Endodermal cell (in vitro differentiated cells): ENCODE measurements at regions not wholly inside any gene's neighbourhood (a gene's known extent, or its start where the extent isn't known, plus 50 kb on each side); places are given as distances from the start of the nearest gene placed in this dataset.

Experiments used
- DNase-seq: peaks from one replicate; pipeline ENCODE4 v3.0.0-alpha.2; 2017
- H3K27ac ChIP-seq: 2 replicates; pipeline ENCODE4 v1.5.1; 2013; ENCODE audit warnings: mild to moderate bottlenecking, low read depth, low read length, moderate library complexity
- H3K27me3 ChIP-seq: 2 replicates; pipeline ENCODE4 v1.6.1; 2013; ENCODE audit warnings: mild to moderate bottlenecking, low read length, moderate library complexity; ENCODE audit not compliant: insufficient read depth, control insufficient read depth, poor library complexity, severe bottlenecking
- H3K36me3 ChIP-seq: 2 replicates; pipeline ENCODE4 v1.7.0; 2013; ENCODE audit warnings: mild to moderate bottlenecking, low read length, moderate library complexity; ENCODE audit not compliant: control insufficient read depth, insufficient read depth
- H3K4me1 ChIP-seq: one replicate; pipeline ENCODE4 v1.7.0; 2013; ENCODE audit warnings: low read length; ENCODE audit not compliant: control insufficient read depth, insufficient read depth
- H3K4me3 ChIP-seq: 2 replicates; pipeline ENCODE4 v1.5.1; 2013; ENCODE audit warnings: mild to moderate bottlenecking, low read length, moderate library complexity
- H3K9ac ChIP-seq: 2 replicates; pipeline ENCODE4 v1.6.1; 2013; ENCODE audit warnings: mild to moderate bottlenecking, low read length, moderate library complexity; ENCODE audit not compliant: poor library complexity, severe bottlenecking; ENCODE audit errors: extremely low read depth
- H3K9me3 ChIP-seq: 2 replicates; pipeline ENCODE4 v1.6.1; 2013; ENCODE audit warnings: mild to moderate bottlenecking, low read length, moderate library complexity; ENCODE audit not compliant: control insufficient read depth
- H3K27ac Mint-ChIP-seq: 2 replicates; pipeline ENCODE4 v1.8.0; 2020; ENCODE audit warnings: mixed read lengths
- H3K27me3 Mint-ChIP-seq: 2 replicates; pipeline ENCODE4 v1.8.0; 2021; ENCODE audit warnings: mild to moderate bottlenecking, mixed read lengths; ENCODE audit not compliant: insufficient read depth
- H3K36me3 Mint-ChIP-seq: 2 replicates; pipeline ENCODE4 v1.8.0; 2020; ENCODE audit warnings: low read depth, mixed read lengths
- H3K4me1 Mint-ChIP-seq: 2 replicates; pipeline ENCODE4 v1.8.0; 2020; ENCODE audit warnings: mixed read lengths
- H3K4me3 Mint-ChIP-seq: 2 replicates; pipeline ENCODE4 v1.8.0; 2020; ENCODE audit warnings: mild to moderate bottlenecking, moderate library complexity, mixed read lengths
- H3K9me3 Mint-ChIP-seq: 2 replicates; pipeline ENCODE4 v1.8.0; 2020; ENCODE audit warnings: mild to moderate bottlenecking, mixed read lengths
- WGBS, 2 experiments: methylation state at CpG; one replicate each; pipeline versions ENCODE4 v1.1.5 to v1.1.7; 2013; ENCODE audit warnings: missing lambda C conversion rate in 2 of 2, mixed read lengths in 1 of 2; ENCODE audit not compliant: insufficient coverage in 1 of 2, insufficient read length in 1 of 2; 5-methylcytosine and 5-hydroxymethylcytosine counted together
- TF ChIP-seq, protein P1 (sequence below): fragments of 200-600 bp; sonication (generic); conservative IDR thresholded peaks from 2 replicates; pipeline ENCODE4 v1.5.0; 2021; ENCODE audit warnings: antibody characterized with exemption, mild to moderate bottlenecking

- TF ChIP-seq, protein P1, sequence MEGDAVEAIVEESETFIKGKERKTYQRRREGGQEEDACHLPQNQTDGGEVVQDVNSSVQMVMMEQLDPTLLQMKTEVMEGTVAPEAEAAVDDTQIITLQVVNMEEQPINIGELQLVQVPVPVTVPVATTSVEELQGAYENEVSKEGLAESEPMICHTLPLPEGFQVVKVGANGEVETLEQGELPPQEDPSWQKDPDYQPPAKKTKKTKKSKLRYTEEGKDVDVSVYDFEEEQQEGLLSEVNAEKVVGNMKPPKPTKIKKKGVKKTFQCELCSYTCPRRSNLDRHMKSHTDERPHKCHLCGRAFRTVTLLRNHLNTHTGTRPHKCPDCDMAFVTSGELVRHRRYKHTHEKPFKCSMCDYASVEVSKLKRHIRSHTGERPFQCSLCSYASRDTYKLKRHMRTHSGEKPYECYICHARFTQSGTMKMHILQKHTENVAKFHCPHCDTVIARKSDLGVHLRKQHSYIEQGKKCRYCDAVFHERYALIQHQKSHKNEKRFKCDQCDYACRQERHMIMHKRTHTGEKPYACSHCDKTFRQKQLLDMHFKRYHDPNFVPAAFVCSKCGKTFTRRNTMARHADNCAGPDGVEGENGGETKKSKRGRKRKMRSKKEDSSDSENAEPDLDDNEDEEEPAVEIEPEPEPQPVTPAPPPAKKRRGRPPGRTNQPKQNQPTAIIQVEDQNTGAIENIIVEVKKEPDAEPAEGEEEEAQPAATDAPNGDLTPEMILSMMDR: no peak
- H3K27ac Mint-ChIP-seq: no peak overlapping the region
Measured at GRCh38 chr6:92126983-92127382, 1292.4 kb downstream of the EPHA7 start.

GRCh38 chr6:92126088-92126487, 1293.3 kb downstream of the EPHA7 start:
- TF ChIP-seq, protein P1: no peak
- no peak overlapping the region for H3K27ac ChIP-seq
- Mint-ChIP-seq H3K9me3 (no peaks in the 10 kb centered on the region), H3K4me3 (no peak overlapping the region), H3K27me3 (no peaks in the 10 kb centered on the region), H3K36me3 (no peaks in the 10 kb centered on the region), H3K4me1 (no peaks in the 10 kb centered on the region), H3K27ac (no peak overlapping the region)
- no peaks in the 10 kb centered on the region for H3K36me3 ChIP-seq
- H3K4me1 ChIP-seq: no peaks in the 10 kb centered on the region
- H3K9me3 ChIP-seq: no peaks in the 10 kb centered on the region
- WGBS, 2 experiments: 89 to 94% methylated on average over 3 to 4 of the region's 4 CpGs
- H3K9ac ChIP-seq: no peak overlapping the region
- DNase-seq: no peak
- H3K27me3 ChIP-seq: no peaks in the 10 kb centered on the region
- no peak overlapping the region for H3K4me3 ChIP-seq

More at GRCh38 chr6:92126983-92127382, 1292.4 kb downstream of the EPHA7 start:
- H3K27me3 Mint-ChIP-seq: no peaks in the 10 kb centered on the region
- H3K9ac ChIP-seq: no peak overlapping the region
- H3K4me1 ChIP-seq: no peaks in the 10 kb centered on the region
- H3K9me3 Mint-ChIP-seq: no peaks in the 10 kb centered on the region
- H3K27ac ChIP-seq: no peak overlapping the region
- WGBS, 2 experiments: 86 to 87% methylated on average over 5 to 6 of the region's 6 CpGs
- H3K4me3 ChIP-seq: no peak overlapping the region
- no peak overlapping the region for H3K4me3 Mint-ChIP-seq
- H3K36me3 ChIP-seq: no peaks in the 10 kb centered on the region
- no peaks in the 10 kb centered on the region for H3K9me3 ChIP-seq
- no peaks in the 10 kb centered on the region for H3K4me1 Mint-ChIP-seq
- H3K36me3 Mint-ChIP-seq: no peaks in the 10 kb centered on the region
- peak; percentile 40 for DNase-seq
- no peaks in the 10 kb centered on the region for H3K27me3 ChIP-seq

DNA sequence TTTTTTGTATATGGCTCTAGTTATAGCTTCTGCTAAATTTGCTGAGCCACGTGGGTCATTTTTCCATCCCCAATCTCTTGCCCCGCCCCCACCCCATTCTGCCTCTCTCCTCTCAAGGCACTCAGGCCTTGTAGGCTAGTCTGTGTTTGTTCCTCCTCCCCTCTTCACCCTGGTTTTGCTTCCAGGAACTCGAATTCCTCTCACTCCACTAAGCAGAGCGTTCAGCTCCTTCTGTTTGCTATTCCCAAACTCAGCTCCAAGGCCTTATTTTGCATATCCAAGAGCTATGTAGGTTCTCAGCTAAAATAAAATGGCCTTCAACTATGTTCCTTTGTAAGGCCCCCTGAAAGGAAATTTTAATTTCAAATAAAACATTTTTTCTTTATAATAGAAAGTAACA, 1293.7 kb downstream of the EPHA7 start:
- no peaks in the 10 kb centered on the region for H3K4me1 Mint-ChIP-seq
- no peaks in the 10 kb centered on the region for H3K27me3 Mint-ChIP-seq
- 66 to 72% methylated on average over 2 to 4 of the region's 4 CpGs for WGBS, 2 experiments
- H3K4me3 Mint-ChIP-seq: no peak overlapping the region
- H3K27me3 ChIP-seq: no peaks in the 10 kb centered on the region
- no peak for DNase-seq
- TF ChIP-seq, protein P1: no peak
- no peak overlapping the region for H3K27ac ChIP-seq
- H3K9me3 ChIP-seq: no peaks in the 10 kb centered on the region
- H3K9me3 Mint-ChIP-seq: no peaks in the 10 kb centered on the region
- H3K27ac Mint-ChIP-seq: no peak overlapping the region
- H3K4me1 ChIP-seq: no peaks in the 10 kb centered on the region
- H3K36me3 Mint-ChIP-seq: no peaks in the 10 kb centered on the region
- H3K9ac ChIP-seq: no peak overlapping the region
- no peak overlapping the region for H3K4me3 ChIP-seq
- H3K36me3 ChIP-seq: no peaks in the 10 kb centered on the region
